Testis (tissue), 2 donors: ENCODE measurements at regions not wholly inside any gene's neighbourhood (a gene's known extent, or its start where the extent isn't known, plus 50 kb on each side); places are given as distances from the start of the nearest gene placed in this dataset.

Experiments
- POLR2A ChIP-seq: fragments of 450-650 bp; IDR thresholded peaks from one replicate; pipeline ENCODE4 v1.6.1; 2017; ENCODE audit warnings: antibody characterized with exemption, mild to moderate bottlenecking, moderate library complexity
- TF ChIP-seq, protein P1 (sequence below), 3 experiments: fragments of 450-650 bp in 2 of 3; fragments of 200-600 bp in 1 of 3; sonication (generic) in 1 of 3; IDR thresholded peaks; one replicate each; pipeline ENCODE4 v1.5.1; 2016 to 2019; ENCODE audit warnings: antibody characterized with exemption in 3 of 3, mild to moderate bottlenecking in 2 of 3, moderate library complexity in 1 of 3

DNA sequence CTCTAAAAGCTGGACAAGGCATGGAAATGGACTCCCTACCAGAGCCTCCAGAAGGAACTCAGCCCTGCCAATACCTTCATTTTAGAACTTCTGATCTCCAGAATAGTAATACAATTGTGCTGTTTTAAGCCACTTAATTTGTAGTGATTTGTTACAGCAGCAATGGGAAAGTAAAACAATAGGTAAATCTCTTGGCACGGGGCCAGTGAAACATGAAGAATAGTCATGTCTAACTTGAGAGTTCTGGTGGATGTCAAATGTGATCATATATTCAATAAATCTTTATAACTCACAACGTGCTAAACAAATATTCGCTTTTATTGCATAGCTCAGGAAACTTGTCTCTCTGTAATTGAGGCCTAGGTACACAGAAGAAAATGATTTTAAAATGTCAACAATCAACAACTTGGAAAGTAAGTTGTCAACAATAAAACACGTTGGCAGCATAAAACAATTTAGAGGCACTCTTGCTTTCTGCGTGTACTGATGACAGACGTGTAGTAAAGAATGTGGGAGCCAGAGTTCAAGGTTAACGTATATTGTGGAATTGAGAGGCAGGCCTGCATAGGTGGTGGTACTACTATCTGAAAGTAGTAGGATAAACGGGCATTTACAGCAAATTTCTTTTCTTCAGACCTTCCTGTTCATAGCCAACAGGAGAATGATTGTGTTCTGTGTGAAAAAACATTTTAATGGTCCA lies 140.5 kb upstream of the OPRM1 start:
- no peak for TF ChIP-seq POLR2A
- TF ChIP-seq, protein P1, sequence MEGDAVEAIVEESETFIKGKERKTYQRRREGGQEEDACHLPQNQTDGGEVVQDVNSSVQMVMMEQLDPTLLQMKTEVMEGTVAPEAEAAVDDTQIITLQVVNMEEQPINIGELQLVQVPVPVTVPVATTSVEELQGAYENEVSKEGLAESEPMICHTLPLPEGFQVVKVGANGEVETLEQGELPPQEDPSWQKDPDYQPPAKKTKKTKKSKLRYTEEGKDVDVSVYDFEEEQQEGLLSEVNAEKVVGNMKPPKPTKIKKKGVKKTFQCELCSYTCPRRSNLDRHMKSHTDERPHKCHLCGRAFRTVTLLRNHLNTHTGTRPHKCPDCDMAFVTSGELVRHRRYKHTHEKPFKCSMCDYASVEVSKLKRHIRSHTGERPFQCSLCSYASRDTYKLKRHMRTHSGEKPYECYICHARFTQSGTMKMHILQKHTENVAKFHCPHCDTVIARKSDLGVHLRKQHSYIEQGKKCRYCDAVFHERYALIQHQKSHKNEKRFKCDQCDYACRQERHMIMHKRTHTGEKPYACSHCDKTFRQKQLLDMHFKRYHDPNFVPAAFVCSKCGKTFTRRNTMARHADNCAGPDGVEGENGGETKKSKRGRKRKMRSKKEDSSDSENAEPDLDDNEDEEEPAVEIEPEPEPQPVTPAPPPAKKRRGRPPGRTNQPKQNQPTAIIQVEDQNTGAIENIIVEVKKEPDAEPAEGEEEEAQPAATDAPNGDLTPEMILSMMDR (IDR thresholded peaks at IDR 0.05): no peak
